Hepatocyte (in vitro differentiated cells): ENCODE measurements at regions not wholly inside any gene's neighbourhood (a gene's known extent, or its start where the extent isn't known, plus 50 kb on each side); places are given as distances from the start of the nearest gene placed in this dataset.

ENCODE experiments used
- DNase-seq: peaks from one replicate; pipeline ENCODE4 v3.0.0-alpha.2; 2016; ENCODE audit warnings: low spot score
- H2AFZ ChIP-seq: fragments of 200-600 bp; sonication (generic); 2 replicates; pipeline ENCODE4 v1.6.0; 2016; ENCODE audit warnings: antibody characterized with exemption, mild to moderate bottlenecking
- H3K27ac ChIP-seq: fragments of 200-600 bp; sonication (generic); 2 replicates; pipeline ENCODE4 v1.5.1; 2016; ENCODE audit warnings: mild to moderate bottlenecking
- H3K27me3 ChIP-seq: fragments of 200-600 bp; sonication (generic); 2 replicates; pipeline ENCODE4 v1.6.1; 2016
- H3K36me3 ChIP-seq: fragments of 200-600 bp; sonication (generic); replicated peaks from 2 replicates; pipeline ENCODE4 v1.5.1; 2016; ENCODE audit warnings: low read depth; ENCODE audit not compliant: insufficient read depth
- H3K4me1 ChIP-seq: fragments of 200-600 bp; sonication (generic); 2 replicates; pipeline ENCODE4 v1.5.1; 2016; ENCODE audit warnings: mild to moderate bottlenecking, moderate library complexity; ENCODE audit not compliant: insufficient read depth
- H3K4me2 ChIP-seq: fragments of 200-600 bp; sonication (generic); 2 replicates; pipeline ENCODE4 v1.6.0; 2016
- H3K4me3 ChIP-seq: fragments of 200-600 bp; sonication (generic); 2 replicates; pipeline ENCODE4 v1.5.1; 2016; ENCODE audit warnings: mild to moderate bottlenecking
- H3K79me2 ChIP-seq: fragments of 200-600 bp; sonication (generic); 2 replicates; pipeline ENCODE4 v1.6.0; 2017; ENCODE audit warnings: mild to moderate bottlenecking
- H3K9me2 ChIP-seq: fragments of 200-600 bp; sonication (generic); replicated peaks from 2 replicates; pipeline ENCODE4 v1.6.0; 2017; ENCODE audit warnings: mild to moderate bottlenecking; ENCODE audit not compliant: insufficient read depth
- H3K9me3 ChIP-seq: fragments of 200-600 bp; sonication (generic); 2 replicates; pipeline ENCODE4 v1.5.1; 2016; ENCODE audit warnings: low read depth, mild to moderate bottlenecking
- H4K20me1 ChIP-seq: fragments of 200-600 bp; sonication (generic); 2 replicates; pipeline ENCODE4 v1.6.0; 2016; ENCODE audit warnings: mild to moderate bottlenecking; ENCODE audit not compliant: insufficient read depth, poor library complexity, severe bottlenecking
- EZH2 ChIP-seq: fragments of 200-600 bp; sonication (generic); IDR thresholded peaks from 2 replicates; pipeline ENCODE4 v1.6.1; 2016; ENCODE audit warnings: antibody characterized with exemption, mild to moderate bottlenecking, borderline replicate concordance
- EZH2phosphoT487 ChIP-seq: fragments of 200-600 bp; sonication (generic); IDR thresholded peaks from one replicate; pipeline ENCODE4 v1.6.1; 2018; ENCODE audit warnings: antibody characterized with exemption, mild to moderate bottlenecking, low read depth, moderate library complexity; ENCODE audit not compliant: unreplicated experiment, severe bottlenecking
- WGBS: methylation state at CpG from one replicate; pipeline ENCODE4 v1.1.6; 2016; ENCODE audit warnings: low lambda C conversion rate; ENCODE audit errors: missing lambda C conversion rate; 5-methylcytosine and 5-hydroxymethylcytosine counted together
- TF ChIP-seq, protein P1 (sequence below): fragments of 200-600 bp; sonication (generic); IDR thresholded peaks from 2 replicates; pipeline ENCODE4 v1.5.1; 2016; ENCODE audit warnings: antibody characterized with exemption, mild to moderate bottlenecking; ENCODE audit not compliant: poor library complexity

DNA sequence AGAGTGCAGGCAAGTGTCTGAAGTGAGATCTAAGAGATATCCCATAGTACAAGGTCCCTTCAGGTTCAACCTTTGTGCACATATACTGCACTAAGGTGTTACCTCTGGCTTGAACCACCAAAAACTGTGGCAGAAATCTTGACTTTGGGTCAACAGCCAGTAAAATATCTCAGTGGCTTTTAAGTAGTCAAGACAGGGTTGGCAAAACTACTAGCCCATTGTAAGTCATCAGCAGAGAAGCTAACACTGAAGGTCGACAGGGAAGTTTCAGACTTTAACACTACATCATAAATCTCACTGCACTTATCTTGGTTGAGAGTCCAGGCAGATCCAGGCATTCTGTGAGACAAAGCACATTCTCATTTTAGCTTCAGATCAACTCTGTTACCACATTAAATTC lies 1684.7 kb downstream of the HACE1 start:
- Histone ChIP-seq H3K79me2 (no peaks in the 10 kb centered on the region), H3K9me2 (no peaks in the 10 kb centered on the region), H2AFZ (no peak overlapping the region), H3K4me3 (no peak overlapping the region), H3K36me3 (no peaks in the 10 kb centered on the region), H3K4me2 (no peak overlapping the region), H3K9me3 (no peaks in the 10 kb centered on the region), H4K20me1 (no peaks in the 10 kb centered on the region), H3K4me1 (no peaks in the 10 kb centered on the region), H3K27ac (no peak overlapping the region), H3K27me3 (no peaks in the 10 kb centered on the region)
- no peak for DNase-seq
- WGBS: 53% methylated on average over 1 of the region's 1 CpG
- TF ChIP-seq EZH2phosphoT487 (no peak), EZH2 (no peak)
- TF ChIP-seq, protein P1, sequence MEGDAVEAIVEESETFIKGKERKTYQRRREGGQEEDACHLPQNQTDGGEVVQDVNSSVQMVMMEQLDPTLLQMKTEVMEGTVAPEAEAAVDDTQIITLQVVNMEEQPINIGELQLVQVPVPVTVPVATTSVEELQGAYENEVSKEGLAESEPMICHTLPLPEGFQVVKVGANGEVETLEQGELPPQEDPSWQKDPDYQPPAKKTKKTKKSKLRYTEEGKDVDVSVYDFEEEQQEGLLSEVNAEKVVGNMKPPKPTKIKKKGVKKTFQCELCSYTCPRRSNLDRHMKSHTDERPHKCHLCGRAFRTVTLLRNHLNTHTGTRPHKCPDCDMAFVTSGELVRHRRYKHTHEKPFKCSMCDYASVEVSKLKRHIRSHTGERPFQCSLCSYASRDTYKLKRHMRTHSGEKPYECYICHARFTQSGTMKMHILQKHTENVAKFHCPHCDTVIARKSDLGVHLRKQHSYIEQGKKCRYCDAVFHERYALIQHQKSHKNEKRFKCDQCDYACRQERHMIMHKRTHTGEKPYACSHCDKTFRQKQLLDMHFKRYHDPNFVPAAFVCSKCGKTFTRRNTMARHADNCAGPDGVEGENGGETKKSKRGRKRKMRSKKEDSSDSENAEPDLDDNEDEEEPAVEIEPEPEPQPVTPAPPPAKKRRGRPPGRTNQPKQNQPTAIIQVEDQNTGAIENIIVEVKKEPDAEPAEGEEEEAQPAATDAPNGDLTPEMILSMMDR: no peak

GRCh38 chr6:103167345-103168071 lies 1692.2 kb downstream of the HACE1 start:
- Histone ChIP-seq H3K9me3 (no peaks in the 10 kb centered on the region), H3K27ac (peak overlapping the region; percentile 51), H3K4me3 (no peak overlapping the region), H4K20me1 (no peaks in the 10 kb centered on the region), H3K4me1 (no peaks in the 10 kb centered on the region), H3K4me2 (no peak overlapping the region), H3K9me2 (no peaks in the 10 kb centered on the region), H3K36me3 (no peaks in the 10 kb centered on the region), H3K27me3 (no peaks in the 10 kb centered on the region), H3K79me2 (no peaks in the 10 kb centered on the region), H2AFZ (no peak overlapping the region)
- no peak for TF ChIP-seq EZH2phosphoT487
- no peak for TF ChIP-seq EZH2
- TF ChIP-seq, protein P1: no peak
- WGBS: 50% methylated on average over 4 of the region's 4 CpGs
- DNase-seq: peak; percentile 36

GRCh38 chr6:103154779-103155572 lies 1704.7 kb downstream of the HACE1 start:
- Histone ChIP-seq H3K36me3 (no peaks in the 10 kb centered on the region), H3K4me2 (no peak overlapping the region), H4K20me1 (no peaks in the 10 kb centered on the region)

More at GRCh38 chr6:103154779-103155572, 1704.7 kb downstream of the HACE1 start:
- no peaks in the 10 kb centered on the region for H3K9me3 ChIP-seq
- no peak overlapping the region for H2AFZ ChIP-seq
- no peak for TF ChIP-seq EZH2phosphoT487
- TF ChIP-seq EZH2: no peak
- TF ChIP-seq, protein P1: no peak
- H3K27me3 ChIP-seq: no peaks in the 10 kb centered on the region
- no peaks in the 10 kb centered on the region for H3K9me2 ChIP-seq
- no peak overlapping the region for H3K4me3 ChIP-seq
- H3K79me2 ChIP-seq: no peaks in the 10 kb centered on the region
- 34% methylated on average over 4 of the region's 4 CpGs for WGBS
- H3K4me1 ChIP-seq: no peaks in the 10 kb centered on the region
- DNase-seq: no peak
- H3K27ac ChIP-seq: no peak overlapping the region
